NCI-H1417 (cell line): ENCODE measurements at regions not wholly inside any gene's neighbourhood (a gene's known extent, or its start where the extent isn't known, plus 50 kb on each side); places are given as distances from the start of the nearest gene placed in this dataset.

Source experiments
- DNase-seq, 3 experiments: peaks; one replicate each; lab custom pipeline; 2025; lab: John Stamatoyannopoulos, UW

DNA sequence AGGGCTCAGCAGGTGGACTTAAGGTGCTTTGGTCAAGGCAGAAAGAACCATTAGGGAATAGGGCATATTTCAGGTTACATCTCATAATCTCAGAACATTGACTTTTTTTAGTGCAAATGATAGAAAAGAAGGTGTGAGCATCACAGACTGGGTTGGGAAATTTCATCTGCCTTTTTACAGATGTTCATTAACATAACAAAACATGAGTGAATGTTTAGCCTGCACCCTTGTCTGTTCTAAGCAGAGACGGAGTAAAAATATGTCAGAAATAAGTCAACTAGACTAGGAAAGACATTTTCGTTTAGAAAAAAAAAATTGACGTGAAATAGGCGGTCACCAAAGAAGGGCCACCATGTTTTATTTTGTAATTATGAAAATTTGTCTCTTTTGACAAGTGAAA lies 127.5 kb upstream of the CDH13 start:
- no peak for DNase-seq

DNA sequence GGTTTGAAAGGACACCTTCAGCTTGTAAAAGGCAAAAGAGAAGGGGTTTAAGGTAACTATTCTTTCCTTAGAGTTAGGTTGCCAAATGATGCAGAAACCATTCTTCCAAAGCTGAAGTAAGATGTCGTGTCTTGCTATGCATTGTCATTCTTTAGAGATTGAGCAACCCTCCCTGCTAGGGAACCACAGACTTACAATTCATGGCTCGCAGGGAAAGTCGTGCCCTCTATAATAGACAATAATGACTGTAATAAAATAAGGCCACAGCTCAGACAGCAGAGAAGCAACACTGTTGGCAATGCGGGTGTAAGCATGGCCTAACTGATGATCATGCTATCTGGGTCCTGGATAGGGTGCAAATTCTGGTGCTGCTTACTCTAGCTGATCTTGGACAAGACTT lies 129.6 kb upstream of the CDH13 start:
- no peak for DNase-seq

DNA sequence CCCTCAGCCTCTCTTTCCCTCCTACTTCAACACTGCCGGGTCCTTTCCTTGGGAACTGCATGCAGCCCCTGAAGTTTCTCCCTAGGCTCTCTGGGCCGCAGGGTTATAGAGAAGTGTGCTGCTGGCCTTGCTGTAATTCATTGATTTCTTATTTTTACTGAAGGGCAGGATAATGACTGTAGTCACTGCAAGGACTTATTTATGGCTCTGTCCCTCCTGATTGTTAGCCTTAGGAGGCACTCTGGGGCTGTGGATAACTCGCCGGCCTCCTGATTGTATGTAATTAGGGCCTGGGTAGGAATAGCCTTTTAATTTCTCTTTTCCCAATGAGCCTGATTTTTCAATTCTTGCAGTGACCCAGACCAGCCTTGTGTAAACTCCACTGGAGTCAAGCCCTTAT lies 138.3 kb upstream of the CDH13 start:
- DNase-seq = peak in 1 of 3 experiments; percentile 11

DNA sequence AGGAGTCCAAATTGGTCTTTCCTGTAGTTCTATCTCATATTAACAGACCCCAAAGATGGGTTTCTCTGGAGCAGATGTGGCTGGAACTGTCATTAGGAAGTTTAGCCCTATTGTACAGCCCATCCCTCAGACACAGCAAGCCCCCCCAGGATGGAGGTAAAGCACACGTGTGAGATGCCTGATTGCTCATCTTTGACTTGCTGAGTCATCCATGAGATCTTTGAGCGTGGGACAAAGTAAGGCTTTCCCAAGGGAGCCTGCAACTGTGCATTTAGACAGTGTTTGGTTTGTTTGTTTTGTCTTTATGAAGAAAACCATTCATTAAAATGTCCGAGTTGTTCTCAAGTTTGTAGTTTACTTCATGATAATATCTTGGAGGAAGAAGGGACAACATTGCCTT lies 145.3 kb upstream of the CDH13 start:
- no peak for DNase-seq

DNA sequence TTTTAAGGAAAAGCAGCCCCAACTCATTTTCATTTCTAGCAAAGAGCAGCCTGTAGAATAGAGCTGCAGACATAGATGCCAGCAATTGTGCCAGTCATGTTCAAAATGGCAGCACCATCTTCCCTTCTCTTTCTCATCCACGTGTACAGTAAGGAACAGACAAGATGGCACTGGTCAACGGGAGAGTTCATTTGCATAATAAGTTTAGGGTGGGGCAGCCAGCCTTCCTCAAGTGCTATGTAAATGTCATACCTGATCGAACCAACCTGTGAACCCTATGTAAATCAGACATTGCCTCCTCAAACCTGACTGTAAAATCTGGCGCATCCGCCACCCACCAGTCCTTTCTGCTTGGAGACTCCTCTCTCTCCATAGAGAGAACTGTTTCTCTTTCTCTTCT lies 150.0 kb upstream of the CDH13 start:
- no peak for DNase-seq

DNA sequence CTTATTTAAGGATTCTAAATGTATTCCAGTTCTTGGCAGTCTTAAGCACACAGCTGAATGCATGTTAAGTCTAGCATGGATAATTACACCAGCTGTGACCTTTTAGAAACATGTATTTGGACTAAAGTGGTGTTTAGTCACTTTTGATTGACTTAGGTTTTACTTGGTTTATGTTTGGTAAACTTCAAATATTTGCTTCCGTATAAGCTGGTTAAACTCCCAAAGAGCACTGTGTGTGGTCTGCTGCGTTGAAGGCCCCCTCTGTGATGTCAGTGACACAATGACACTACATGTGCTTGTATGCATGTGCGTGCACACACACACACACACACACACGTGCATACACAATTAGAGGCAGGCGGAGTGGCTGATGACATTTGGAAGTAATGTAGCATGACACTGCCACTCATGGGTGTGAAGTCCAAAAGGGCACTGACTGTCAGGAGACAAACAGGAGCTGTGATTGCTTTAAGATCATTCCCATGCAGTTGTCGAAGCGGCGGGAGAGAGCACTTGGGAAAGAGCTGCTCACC lies 156.1 kb upstream of the CDH13 start:
- peak in 2 of 3 experiments; percentile 36 to 55 for DNase-seq

DNA sequence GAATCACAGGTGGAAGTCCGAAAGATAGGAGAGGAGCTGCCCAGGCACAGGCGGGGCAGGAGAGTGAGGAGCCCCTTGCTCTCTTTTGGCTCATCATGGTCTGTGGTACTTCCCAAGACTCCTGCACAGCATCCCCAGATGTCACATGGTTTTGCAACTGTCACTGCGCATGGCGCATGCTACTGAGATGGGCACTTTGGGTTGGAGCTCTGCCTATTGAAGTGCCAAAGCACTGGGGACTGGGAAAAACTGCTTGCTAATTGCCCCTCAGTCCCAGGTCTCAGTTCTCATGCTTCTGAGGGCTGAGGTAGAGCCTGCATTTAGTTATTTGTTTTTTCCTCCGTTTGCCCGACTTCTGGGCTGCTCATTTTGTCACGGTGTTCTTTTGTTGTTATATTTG lies 156.8 kb upstream of the CDH13 start:
- peak in 1 of 3 experiments; percentile 24 for DNase-seq

DNA sequence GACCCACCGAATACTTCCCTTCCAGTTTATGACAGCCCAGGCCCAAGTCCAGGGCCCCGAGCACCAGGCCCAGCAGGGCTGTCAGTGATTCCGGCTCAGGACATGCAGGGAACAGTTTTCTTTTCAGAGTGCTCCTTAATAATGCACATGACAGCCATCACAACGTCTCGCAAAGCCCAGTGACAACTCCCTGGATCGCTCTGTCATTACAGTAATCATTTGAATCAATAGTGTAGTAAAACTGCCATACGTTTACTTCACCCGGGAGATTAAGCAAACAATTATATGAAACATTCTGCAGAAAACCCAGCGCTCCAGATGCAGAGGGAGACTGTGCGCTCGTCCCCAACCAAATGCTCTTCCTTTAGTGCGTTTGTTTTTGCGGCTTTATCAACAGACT lies 162.6 kb upstream of the CDH13 start:
- DNase-seq = peak in 1 of 3 experiments; percentile 30

DNA sequence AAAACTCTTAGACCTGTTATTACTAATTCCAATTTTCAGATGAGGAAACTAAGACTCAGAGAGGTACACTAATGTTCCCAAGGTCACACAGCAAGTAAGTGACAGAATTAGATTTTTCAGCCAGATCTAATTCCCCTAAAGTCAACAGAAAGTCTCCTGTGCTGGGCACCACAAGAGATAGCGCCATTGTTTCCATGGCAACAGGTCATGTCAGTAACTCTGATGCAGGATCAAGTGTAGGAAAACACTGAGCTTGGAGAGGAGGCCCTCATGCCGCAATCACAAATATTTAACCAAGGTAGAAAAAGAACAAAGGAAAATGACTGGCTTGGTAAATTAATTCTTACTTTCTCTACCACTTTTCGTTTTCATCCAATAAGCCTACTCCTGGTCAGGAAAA lies 166.0 kb upstream of the CDH13 start:
- peak; percentile 18 to 58 (median 43) for DNase-seq

DNA sequence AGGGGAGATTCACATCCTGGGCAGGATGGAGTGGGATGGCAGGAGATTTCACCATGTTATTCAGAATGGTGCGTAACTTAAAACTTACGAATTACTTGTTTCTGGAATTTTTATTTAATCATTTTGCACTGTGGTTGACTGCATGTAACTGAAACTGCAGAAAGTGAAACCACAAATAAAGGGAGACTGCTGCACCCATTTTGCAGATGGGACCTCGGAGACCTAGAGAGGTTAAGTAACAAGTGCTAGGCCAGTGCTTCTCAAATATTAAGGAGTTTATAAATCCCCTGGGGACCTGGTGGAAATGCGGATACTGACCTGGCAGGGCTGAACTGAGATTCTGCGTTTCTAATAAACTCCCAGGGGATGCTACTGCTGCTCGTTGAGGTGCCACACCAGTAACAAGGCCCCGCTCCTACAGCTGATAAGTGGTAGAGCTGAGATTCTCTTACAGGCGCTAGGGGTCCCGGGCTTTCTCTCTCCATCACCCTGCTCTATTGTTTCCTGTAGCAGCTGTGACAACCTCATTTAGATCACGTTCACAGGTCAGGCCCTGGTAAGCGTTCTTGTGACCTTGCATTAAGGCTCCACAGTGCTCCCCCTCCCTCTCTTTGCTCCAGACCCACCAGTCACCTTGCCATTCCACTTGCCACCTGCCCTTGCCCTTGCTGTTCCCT lies 167.1 kb upstream of the CDH13 start:
- no peak for DNase-seq

DNA sequence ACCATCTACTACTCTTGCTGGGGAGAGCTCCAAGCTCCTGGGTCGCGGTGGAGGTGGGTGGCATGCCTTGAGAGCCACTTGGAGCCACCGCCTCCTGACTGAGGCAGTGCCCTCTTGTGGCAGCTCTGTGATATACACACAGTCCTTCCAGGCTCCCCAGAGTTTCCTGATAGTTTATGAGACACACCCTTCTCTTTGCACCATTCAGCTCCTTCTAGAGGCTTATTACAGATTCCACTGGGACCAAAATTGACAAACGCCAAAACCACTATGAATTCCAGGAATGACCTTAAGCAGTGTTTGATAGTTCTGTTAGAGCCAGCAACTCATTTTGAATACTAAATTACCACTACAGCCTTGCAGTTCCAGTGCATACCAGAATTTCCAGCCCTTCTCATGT lies 170.1 kb upstream of the CDH13 start:
- DNase-seq = peak; percentile 29 to 74 (median 66)

DNA sequence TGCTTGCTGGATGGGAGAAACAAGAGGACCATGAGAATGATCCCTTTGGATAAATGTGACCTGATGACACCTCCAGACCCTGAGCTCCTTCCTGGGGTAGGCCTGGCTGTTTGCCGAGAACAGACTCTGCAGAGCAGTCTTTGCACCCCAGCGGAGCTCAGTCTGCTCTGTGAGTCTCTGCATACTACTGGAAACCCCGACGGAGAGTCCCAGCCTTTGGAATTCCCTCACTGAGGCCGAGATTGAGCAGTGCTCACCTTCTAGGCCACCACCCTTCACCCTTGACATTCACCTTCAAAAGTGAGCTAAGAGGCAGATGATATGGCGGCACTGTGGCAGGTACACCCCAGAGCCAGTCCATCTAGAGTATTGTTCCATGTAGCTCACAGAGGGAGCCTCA lies 172.2 kb upstream of the CDH13 start:
- no peak for DNase-seq

DNA sequence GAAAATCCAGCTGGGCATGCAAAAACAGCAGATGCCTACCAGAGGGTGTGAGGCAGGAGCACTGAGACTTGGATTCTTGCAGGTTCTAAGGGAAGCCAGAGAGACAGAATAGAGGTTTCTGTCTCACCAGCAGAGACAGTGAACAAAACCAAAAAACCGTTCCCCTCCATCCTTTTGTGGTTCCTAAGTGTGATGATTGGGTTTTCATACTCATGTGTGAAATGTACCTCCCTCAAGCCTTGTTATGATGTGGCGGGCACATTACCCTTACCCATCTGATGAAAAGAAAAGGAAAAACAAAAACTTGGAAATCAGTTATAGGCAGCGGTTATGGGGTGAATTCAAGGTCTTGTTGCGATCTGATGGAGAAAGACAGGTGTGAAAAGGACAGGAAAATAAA lies 172.6 kb upstream of the CDH13 start:
- DNase-seq = no peak

DNA sequence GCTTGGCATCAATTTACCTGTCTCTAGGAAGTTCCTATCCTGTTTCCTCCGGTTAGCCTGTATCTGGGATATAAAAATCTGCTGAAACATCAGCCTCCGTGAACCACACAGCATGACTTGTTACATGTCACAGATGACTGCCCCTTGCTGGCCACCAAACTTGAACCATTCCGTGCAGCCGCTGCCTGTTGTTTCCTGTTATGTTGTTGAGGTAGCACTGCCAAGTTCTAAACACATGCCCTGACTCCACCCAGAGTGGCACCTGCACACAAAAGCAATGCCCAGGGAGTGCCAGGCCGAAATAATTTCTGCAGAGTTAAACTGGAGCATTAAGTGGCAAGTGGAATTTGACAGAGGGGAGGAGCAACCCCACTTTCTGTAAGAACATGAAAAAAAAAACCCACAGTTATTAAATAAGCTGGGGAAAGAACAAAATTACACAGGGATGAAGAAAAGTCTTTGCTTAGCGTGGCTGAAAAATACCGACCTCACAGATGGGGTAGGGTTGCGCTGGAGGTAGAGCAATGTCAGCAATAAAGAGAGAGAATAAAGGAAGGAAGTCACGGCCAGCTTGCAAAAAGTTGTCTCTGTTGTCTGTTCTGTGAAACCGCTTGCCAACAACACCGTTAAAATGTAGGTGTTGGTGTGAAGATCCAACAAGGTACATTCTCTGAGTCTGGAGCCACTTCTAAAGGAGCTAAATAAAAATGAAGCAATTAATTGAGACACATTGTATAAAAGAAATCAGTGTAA lies 174.6 kb upstream of the CDH13 start:
- DNase-seq = no peak

DNA sequence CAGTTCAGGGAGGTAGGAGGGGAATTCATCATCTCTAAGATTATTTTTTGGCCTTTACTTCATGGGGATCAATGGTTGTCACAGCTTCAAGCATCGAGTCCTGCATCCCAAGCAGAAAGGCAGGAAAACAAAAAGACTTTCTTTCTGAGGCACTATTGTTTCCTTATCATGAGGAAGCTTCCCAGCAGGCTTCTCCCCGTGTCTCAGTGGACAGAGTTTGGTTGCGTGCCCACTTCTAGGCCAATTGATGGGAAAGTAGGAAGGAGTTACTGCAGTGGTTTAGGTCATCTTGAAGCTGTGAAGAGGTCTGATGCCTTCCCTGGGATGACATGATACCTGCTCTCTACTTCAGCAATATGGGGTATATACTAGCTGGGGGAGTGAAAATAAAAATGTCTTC lies 175.3 kb upstream of the CDH13 start:
- DNase-seq = no peak

DNA sequence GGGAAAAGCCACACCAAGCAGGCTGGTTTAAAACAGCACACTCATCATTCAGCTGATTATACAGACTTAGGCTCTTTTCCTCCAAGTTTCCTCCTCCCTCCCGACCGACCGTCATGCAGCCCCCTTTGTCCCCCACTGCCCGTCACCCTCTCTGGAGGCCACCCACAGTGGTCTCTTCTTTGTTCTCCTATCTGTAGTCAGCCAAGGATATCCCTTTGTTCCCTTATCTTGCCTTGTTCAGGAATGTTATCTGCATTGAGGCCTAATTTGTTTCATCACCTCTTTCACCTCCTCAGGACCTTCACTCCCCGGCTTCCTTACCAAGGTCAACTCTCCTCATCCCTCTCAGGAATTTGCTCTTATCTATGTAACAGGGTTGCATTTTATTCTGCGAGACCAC lies 186.4 kb upstream of the CDH13 start:
- DNase-seq = no peak

DNA sequence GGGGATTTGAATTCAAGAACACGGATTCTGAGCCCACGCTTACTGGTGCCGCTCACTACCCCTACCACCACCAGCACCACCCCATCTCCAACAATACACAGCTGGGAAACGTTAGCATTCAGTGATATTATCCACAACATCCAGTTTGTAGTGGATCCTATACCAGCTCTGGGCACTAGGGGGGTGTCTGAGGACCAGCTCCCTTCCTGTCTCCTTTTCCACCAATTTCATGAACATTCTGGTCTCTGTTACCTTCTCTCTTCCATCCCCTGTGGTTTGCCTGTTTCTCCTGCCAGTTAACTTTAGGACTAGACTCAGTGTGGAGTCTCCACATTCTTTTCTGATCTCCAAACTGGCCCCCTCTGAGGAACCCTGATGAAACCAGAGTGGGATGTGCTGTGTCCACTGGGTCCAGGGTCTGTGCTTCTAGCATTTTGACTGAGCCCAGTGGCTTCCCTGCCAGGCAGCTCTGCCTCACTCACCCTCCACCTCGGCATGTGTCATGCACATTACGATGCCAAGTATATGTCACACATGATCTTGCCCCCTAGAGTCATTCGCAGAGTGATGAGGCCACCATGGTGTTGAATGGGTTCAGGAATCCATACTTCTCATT lies 187.0 kb upstream of the CDH13 start:
- no peak for DNase-seq

DNA sequence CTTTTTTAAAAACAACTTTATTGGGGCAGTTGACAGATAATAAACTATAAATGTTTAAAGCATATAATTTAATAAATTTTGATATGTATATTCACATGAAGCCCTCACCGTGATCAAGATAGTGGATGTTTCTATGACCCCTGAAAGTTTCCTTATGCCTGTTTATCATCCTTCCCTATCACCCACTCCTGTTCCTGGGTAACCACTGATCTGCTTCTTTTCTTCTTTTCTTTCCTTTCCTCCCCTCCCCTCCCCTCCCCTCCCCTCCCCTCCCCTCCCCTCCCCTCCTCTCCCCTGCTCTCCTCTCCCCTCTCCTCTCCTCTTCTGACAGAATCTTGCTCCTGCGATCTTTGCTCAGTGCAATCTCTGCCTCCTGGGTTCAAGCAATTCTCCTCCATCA lies 193.7 kb upstream of the CDH13 start:
- DNase-seq = no peak

DNA sequence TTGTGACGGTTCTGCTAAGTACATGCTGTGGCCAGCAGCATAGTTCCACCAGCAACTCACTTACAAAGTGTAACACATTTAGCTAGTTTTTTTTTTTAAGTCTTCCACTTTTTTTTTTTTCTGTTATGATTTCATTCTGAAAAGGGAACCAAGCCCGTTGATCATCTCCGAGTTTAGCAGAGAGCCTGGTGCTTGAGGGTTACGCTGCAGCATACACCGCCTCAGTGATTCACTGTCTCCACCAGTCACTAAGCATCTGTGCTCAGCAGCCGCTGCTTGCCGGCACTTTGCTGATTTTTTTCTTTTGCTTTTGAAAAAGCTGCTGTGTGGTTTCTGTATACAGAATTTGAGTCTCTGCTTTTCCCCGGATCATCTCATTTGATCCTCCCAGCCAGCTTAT lies 194.5 kb upstream of the CDH13 start:
- no peak for DNase-seq

DNA sequence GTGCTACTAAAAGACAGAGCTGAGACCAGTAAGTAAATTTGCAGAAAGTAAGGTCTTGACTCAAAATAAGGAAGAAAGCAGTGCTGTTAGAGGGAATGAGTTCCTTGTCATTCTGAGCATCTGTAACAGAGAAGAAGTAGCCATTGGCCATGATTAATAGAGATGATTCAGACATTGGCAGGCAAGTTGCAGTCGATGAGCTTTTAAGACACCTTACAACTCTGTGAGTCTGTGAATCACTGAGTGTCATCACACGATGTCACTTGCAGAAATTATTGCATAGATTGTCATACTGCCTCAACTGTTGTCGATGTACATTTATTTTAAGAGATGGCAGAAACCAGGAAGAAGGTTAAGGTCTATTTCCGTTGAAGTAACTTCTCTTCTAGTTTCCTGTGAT lies 201.1 kb upstream of the CDH13 start:
- peak in 1 of 3 experiments; percentile 2 for DNase-seq

DNA sequence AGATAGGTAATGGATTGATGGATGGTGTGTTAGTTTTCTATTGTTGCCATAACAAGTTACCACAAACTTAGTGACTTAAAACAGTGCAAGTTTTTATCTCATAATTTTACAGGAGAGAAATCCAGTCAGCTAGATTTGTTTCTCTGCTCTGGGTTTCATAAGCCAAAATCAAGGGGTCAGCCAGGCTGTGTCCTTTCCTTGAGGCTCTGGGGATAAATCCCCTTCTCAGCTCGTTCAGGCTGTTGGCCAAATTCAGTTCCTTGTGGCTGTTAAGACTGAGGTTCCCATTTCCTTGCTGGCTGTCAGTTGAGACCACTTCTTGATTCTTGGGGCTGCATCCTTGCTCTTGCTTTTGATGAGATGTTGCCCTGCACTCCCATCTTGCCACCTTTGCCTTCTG lies 204.9 kb upstream of the CDH13 start:
- no peak for DNase-seq

DNA sequence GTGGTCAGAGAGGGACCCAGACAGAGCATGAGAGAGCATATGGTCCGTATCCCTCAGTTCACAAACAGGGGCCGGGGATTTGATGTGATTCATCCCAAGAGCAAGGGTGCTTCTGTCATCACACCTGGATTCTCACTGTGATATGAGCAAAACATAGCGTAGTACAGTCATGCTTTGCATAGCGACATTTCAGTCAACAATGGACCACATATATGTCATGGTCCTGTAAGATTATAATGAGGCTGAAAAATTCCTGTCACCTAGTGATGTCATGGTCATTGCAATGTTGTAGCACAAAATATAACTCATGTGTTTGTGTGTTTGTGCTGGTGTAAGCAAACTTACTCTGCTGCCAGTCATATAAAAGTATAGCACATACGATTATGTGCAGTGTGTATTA lies 207.4 kb upstream of the CDH13 start:
- DNase-seq = no peak

DNA sequence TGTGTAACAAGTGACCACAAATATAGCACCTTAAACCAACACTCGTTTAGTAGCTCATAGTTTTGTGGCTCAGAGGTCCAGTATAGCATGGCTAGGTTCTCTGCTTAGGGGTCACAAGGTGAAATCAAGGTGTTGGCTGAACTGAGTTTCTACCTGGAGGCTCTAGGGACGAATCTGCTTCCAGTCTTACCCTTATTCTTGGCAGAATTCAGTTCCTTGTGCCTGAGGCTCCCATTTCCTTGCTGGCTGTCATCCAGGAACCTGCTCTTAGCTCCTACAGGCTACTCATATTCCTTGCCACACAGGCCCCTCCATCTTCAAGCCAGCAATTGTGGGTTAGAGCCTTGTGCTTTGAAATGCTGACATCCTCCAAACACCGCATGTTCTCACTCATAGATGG lies 212.3 kb upstream of the CDH13 start:
- no peak for DNase-seq
